ENCODE measurements at regions not wholly inside any gene's neighbourhood (a gene's known extent, or its start where the extent isn't known, plus 50 kb on each side); places are given as distances from the start of the nearest gene placed in this dataset.

GRCh38 chr3:3627114-3627513 is 172.1 kb upstream of the LRRN1 start:
- H3K27me3 ChIP-seq: no peaks in the 10 kb centered on the region
- no peak for DNase-seq
- no peak for TF ChIP-seq POLR2A (IDR thresholded peaks at IDR 0.05)
- TF ChIP-seq, protein P1, sequence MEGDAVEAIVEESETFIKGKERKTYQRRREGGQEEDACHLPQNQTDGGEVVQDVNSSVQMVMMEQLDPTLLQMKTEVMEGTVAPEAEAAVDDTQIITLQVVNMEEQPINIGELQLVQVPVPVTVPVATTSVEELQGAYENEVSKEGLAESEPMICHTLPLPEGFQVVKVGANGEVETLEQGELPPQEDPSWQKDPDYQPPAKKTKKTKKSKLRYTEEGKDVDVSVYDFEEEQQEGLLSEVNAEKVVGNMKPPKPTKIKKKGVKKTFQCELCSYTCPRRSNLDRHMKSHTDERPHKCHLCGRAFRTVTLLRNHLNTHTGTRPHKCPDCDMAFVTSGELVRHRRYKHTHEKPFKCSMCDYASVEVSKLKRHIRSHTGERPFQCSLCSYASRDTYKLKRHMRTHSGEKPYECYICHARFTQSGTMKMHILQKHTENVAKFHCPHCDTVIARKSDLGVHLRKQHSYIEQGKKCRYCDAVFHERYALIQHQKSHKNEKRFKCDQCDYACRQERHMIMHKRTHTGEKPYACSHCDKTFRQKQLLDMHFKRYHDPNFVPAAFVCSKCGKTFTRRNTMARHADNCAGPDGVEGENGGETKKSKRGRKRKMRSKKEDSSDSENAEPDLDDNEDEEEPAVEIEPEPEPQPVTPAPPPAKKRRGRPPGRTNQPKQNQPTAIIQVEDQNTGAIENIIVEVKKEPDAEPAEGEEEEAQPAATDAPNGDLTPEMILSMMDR (IDR thresholded peaks at IDR 0.05): no peak
- no peak overlapping the region for H3K4me3 ChIP-seq
- no peak overlapping the region for H3K27ac ChIP-seq
- intact Hi-C loops (cut with DNase I; ENCODE audit: low total_unique reads): no loop called here
- H3K4me1 ChIP-seq: no peaks in the 10 kb centered on the region
- no peaks in the 10 kb centered on the region for H3K36me3 ChIP-seq
- no peaks in the 10 kb centered on the region for H3K9me3 ChIP-seq

DNA sequence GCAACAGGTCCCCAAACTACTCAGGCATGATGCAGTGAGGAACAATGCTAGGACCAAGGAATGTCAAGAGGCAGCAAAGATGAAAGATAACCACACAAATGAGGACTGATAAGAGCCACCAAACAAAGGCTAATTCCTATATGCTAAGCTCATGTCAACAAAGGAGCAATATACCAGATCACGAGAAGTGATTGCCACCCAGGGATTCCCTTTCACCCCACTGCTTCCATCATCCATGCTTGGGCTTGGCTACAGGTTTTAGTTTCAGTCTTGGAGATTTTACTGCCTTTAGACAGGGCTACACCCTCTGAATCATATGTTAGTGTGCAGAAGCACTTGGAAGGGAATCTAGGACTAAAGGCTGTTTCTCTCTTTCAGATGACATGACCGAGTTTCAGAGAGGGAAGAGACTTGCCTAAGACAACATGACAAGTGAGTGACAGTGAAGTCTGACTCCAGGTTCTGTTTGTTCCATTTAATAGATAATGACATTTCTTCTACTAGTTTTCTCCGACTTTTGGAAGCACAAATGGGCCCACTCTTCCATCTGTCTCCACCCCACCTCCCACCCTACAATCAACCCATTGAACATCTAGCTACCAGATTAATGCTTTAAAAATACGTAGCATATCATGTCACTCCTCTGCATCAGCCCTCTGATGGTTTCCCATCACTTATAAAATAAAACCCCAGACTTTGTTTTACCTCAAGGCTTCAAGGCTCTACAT is 173.5 kb upstream of the LRRN1 start:
- intact Hi-C loops (cut with DNase I; ENCODE audit: low total_unique reads): no loop called here
- Histone ChIP-seq H3K27ac (no peak overlapping the region), H3K36me3 (no peaks in the 10 kb centered on the region), H3K27me3 (no peaks in the 10 kb centered on the region), H3K4me3 (no peak overlapping the region), H3K9me3 (no peaks in the 10 kb centered on the region), H3K4me1 (no peaks in the 10 kb centered on the region)
- no peak for TF ChIP-seq POLR2A (IDR thresholded peaks at IDR 0.05)
- TF ChIP-seq, protein P1 (IDR thresholded peaks at IDR 0.05): no peak
- no peak for DNase-seq

DNA sequence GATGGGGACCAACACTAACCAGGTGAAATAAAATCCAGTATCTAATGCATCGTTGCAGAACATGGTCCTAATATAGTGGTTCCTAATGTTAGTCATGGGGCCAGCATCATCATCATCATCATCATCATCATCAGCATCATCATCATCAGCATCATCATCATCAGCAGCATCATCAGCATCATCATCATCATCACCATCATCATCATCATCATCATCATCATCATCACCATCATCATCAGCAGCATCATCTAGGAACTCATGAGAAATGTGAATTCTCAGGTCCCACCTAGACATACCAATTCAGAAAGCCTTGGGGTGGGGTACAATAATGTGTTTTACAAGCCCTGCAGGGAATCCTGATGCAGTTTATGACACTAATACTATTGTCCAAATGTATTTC is 179.4 kb upstream of the LRRN1 start:
- Histone ChIP-seq H3K4me3 (no peak overlapping the region), H3K9me3 (no peaks in the 10 kb centered on the region), H3K27ac (no peak overlapping the region), H3K4me1 (no peaks in the 10 kb centered on the region), H3K36me3 (no peaks in the 10 kb centered on the region), H3K27me3 (no peaks in the 10 kb centered on the region)
- TF ChIP-seq, protein P1 (IDR thresholded peaks at IDR 0.05): no peak
- intact Hi-C loops (cut with DNase I; ENCODE audit: low total_unique reads): no loop called here
- DNase-seq: no peak

DNA sequence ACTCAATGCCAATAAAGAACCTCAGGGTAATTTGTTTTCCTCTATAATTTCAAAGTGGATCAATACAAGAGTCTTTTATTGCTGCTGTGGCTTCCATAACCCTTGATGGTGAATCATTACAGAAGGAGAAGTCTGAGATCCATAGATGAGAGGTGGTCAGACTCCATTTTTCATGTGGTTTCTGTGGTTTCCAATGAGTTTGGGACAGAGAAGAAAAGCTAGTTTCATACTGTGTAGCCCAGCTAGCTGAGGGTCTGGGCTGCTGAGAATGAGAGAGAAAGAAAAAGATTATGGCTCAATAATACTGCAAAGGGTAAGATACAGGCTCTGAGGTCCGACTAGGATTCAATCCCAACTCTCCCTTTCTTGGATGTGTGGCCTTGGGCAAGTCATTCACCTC is 180.6 kb upstream of the LRRN1 start:
- DNase-seq: no peak
- intact Hi-C loops (cut with DNase I; ENCODE audit: low total_unique reads): no loop called here
- TF ChIP-seq, protein P1 (IDR thresholded peaks at IDR 0.05): no peak
- TF ChIP-seq POLR2A (IDR thresholded peaks at IDR 0.05): no peak

DNA sequence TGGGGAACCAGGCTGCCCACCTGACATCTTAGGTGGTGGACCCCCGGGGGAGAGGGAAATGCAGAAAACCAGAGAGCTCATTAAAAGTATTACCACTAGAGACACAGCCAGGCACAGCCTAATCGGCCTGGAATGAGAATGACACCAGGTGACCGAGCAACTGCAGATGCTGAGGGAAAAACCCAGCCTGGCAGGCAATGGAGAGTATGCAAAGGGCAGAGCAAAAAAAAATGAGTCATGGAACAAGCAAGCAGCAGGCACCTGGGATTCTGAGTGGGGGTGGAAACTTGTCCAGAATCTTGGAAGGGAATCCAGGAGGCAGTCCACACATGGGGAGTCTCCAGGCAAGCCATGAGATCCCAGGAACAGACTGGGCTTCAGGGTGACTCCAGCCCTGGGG is 183.7 kb upstream of the LRRN1 start:
- Histone ChIP-seq H3K9me3 (no peaks in the 10 kb centered on the region), H3K36me3 (no peaks in the 10 kb centered on the region)
- TF ChIP-seq, protein P1 (IDR thresholded peaks at IDR 0.05): no peak
- no peak for TF ChIP-seq POLR2A (IDR thresholded peaks at IDR 0.05)

More for the DNA sequence above, 180.6 kb upstream of the LRRN1 start:
- Histone ChIP-seq H3K4me3 (no peak overlapping the region), H3K4me1 (no peaks in the 10 kb centered on the region), H3K36me3 (no peaks in the 10 kb centered on the region), H3K27ac (no peak overlapping the region), H3K9me3 (no peaks in the 10 kb centered on the region), H3K27me3 (no peaks in the 10 kb centered on the region)

More for the DNA sequence above, 183.7 kb upstream of the LRRN1 start:
- no peak overlapping the region for H3K4me3 ChIP-seq
- DNase-seq: no peak
- H3K27ac ChIP-seq: no peak overlapping the region
- no peaks in the 10 kb centered on the region for H3K27me3 ChIP-seq
- intact Hi-C loops (cut with DNase I; ENCODE audit: low total_unique reads): no loop called here
- H3K4me1 ChIP-seq: no peaks in the 10 kb centered on the region

Data from uterus (tissue), 3 donors.